RWPE1 (cell line): ENCODE measurements at regions not wholly inside any gene's neighbourhood (a gene's known extent, or its start where the extent isn't known, plus 50 kb on each side); places are given as distances from the start of the nearest gene placed in this dataset.

ENCODE experiments used
- CTCF ChIA-PET: fragments of 350-600 bp; sonication (Branson Sonifier 250); formaldehyde crosslinking; extraction: SDS; loops from one replicate; lab custom pipeline; 2021; lab: Yijun Ruan, JAX
- POLR2A ChIA-PET: fragments of 400-600 bp; formaldehyde crosslinking; extraction: SDS; loops from one replicate; lab custom pipeline; 2020; ENCODE audit warnings: antibody characterized with exemption; ENCODE audit not compliant: low non-redundant PET; lab: Yijun Ruan, JAX
- DNase-seq: peaks from one replicate; pipeline ENCODE4 v3.0.0; 2012; ENCODE audit warnings: low spot score
- H3K27ac ChIP-seq: fragments of 450-650 bp; 2 replicates; pipeline ENCODE4 v1.5.1; 2017
- TF ChIP-seq, protein P1 (sequence below): fragments of 450-650 bp; conservative IDR thresholded peaks from 2 replicates; pipeline ENCODE4 v1.5.1; 2017; ENCODE audit warnings: low read depth, mild to moderate bottlenecking

DNA sequence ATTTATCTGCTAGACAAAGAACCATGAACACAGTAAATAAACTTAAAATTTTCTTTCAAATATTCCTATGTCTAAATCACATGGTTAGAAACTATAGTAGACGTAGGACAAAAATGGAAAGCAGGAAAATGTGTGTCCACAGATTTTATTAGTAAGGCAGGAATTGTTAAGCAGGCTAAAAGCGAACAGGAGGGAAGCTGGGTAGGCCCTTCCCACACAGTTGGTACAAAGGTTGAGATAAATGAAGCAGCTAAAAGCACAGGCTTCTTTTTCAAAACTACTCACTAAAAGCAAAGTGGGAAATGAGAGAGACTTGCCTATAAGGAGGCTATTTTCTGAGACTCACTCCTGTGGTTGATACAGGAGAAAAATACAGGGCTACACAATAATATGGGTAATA, 108.1 kb upstream of the PABPC4L start:
- DNase-seq: no peak
- ChIA-PET CTCF (no interaction called here), POLR2A (no interaction called here)
- H3K27ac ChIP-seq: no peak overlapping the region
- TF ChIP-seq, protein P1, sequence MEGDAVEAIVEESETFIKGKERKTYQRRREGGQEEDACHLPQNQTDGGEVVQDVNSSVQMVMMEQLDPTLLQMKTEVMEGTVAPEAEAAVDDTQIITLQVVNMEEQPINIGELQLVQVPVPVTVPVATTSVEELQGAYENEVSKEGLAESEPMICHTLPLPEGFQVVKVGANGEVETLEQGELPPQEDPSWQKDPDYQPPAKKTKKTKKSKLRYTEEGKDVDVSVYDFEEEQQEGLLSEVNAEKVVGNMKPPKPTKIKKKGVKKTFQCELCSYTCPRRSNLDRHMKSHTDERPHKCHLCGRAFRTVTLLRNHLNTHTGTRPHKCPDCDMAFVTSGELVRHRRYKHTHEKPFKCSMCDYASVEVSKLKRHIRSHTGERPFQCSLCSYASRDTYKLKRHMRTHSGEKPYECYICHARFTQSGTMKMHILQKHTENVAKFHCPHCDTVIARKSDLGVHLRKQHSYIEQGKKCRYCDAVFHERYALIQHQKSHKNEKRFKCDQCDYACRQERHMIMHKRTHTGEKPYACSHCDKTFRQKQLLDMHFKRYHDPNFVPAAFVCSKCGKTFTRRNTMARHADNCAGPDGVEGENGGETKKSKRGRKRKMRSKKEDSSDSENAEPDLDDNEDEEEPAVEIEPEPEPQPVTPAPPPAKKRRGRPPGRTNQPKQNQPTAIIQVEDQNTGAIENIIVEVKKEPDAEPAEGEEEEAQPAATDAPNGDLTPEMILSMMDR: no peak

DNA sequence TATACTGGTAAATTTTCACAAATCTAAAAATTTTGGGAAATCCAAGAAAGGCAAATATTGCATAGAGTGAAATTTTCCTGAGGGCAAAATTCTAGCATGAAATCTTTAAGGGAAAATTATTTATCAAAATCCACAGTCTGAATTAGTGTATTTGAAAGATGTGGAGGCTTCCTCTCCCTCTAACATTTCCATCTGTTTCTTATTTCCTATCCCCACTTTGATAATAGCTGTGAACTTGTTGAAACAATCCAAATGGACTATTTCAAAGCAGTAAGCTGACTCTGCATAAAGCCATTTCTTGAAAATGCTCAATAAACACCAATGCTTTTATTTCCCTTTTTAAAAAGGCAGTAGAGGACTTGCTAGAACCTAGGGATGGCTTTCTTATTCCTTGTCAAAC, 107.3 kb upstream of the PABPC4L start:
- TF ChIP-seq, protein P1: no peak
- POLR2A ChIA-PET: no interaction called here
- no peak overlapping the region for H3K27ac ChIP-seq
- CTCF ChIA-PET: no interaction called here
- no peak for DNase-seq

DNA sequence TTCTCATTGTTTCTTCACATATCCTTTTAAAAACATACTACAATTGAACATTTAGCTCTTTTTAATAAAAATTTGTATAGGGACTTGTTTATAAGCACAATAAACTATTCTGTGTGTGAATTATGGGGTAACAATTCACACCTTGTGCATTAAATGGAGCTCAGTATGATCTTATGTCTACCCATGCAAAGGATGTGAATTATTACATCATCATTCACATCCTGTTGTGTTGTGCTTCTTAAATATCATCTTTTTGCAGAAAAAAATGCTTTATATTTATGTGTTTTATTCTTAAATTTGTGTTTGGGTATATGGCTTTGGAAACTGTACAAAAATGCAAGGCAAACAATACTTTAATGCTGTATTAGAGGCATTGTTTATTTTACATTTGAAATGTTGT, 96.7 kb upstream of the PABPC4L start:
- ChIA-PET CTCF (interaction anchor here (0.7 kb wide), 1 partner anchor 590 kb away, joined by 3 read pairs; no protein-coding TSS in a partner anchor), POLR2A (no interaction called here)
- TF ChIP-seq, protein P1: no peak

DNA sequence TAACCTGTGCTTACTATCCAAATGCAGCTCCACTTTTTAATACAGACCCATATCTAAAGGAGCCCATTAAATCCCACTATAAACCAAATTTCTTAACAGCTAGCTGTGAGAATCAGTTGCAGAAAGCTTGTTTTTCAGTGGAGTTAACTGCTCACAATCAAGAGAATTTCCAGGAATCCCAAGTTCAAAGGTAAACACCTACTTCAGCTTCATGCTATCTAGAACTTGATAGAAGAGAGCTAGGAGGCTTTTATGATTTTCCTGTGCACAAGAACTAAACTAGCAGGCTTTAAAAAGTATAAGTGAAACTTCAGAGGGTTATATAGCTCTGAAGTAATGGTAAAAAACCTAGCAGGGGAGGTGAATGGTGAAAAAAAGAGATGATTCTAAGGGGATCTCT, 96.2 kb upstream of the PABPC4L start:
- no peak for DNase-seq
- TF ChIP-seq, protein P1: no peak
- ChIA-PET POLR2A (no interaction called here), CTCF (no interaction called here)
- no peak overlapping the region for H3K27ac ChIP-seq

More for the DNA sequence above, 96.7 kb upstream of the PABPC4L start:
- no peak for DNase-seq
- no peak overlapping the region for H3K27ac ChIP-seq

DNA sequence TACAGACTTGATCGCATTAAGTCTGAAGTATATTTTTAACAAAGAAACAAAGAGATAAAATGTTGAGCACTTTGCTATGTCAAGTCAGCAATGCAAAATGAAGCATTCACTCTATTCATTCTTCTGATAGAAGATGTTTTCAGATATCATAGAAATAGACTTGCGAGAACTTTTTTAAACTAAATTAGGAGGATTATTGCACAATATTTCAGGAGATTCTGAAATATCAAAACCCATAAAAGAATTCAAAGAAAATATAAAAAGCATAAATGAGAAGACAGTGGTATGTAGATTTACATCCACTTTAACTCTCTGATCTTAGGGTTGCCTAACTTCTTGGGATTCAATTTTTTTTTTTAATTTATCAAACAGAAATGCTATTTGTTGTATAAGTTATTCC, 81.1 kb upstream of the PABPC4L start:
- no peak for DNase-seq
- H3K27ac ChIP-seq: no peak overlapping the region
- CTCF ChIA-PET: no interaction called here
- TF ChIP-seq, protein P1: no peak
- POLR2A ChIA-PET: no interaction called here

DNA sequence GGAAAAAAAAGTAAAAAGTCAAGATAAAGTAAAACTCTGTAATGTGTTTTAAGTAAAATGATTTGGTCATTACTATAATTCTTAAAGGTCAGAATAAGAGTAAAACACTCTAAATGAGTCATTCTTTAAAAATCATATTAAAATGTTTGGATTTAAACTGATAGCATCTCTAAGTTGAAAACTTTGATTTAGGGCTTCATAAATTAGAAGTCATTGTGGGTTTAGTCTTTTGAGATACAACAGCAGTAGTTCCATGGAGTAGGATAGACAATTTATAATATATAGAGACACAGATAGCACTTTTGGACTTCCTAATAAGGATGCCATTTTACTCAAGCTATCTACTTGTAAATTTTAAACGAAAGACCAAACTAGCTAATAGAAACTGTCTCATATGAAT, 77.1 kb upstream of the PABPC4L start:
- ChIA-PET CTCF (no interaction called here), POLR2A (no interaction called here)
- TF ChIP-seq, protein P1: no peak
- no peak overlapping the region for H3K27ac ChIP-seq
- DNase-seq: no peak

DNA sequence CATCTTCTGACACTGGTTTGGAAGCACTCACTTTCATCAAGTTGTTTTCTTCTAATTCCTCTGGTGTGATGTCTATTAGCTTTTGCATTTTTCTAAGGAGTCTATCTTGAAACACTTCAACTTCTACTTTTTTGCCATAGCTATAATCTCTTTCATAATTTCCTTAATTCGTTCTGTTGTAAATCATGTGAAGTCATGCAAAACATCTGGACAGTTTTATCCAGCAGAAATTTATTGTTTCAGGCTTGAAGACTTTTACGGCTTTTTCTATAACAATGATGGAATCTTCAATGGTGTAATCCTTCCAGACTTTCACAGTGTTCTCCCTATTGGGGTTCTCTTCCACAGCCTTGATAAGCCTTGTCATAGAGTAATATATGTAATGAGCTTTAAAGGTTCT, 74.9 kb upstream of the PABPC4L start:
- ChIA-PET POLR2A (no interaction called here), CTCF (no interaction called here)
- no peak overlapping the region for H3K27ac ChIP-seq
- TF ChIP-seq, protein P1: no peak
- DNase-seq: no peak
